Smooth muscle cell (in vitro differentiated cells): ENCODE measurements at regions not wholly inside any gene's neighbourhood (a gene's known extent, or its start where the extent isn't known, plus 50 kb on each side); places are given as distances from the start of the nearest gene placed in this dataset.

Experiments
- DNase-seq: peaks from one replicate; lab custom pipeline; 2025; ENCODE audit not compliant: unreplicated experiment; lab: John Stamatoyannopoulos, UW
- H2AFZ ChIP-seq: fragments of 200-600 bp; sonication (generic); 2 replicates; pipeline ENCODE4 v1.6.0; 2016; ENCODE audit warnings: antibody characterized with exemption, low read depth, mild to moderate bottlenecking
- H3F3A ChIP-seq: fragments of 200-600 bp; sonication (generic); 2 replicates; pipeline ENCODE4 v1.6.0; 2017; ENCODE audit warnings: antibody characterized with exemption, low read depth
- H3K27ac ChIP-seq: fragments of 200-600 bp; sonication (generic); 2 replicates; pipeline ENCODE4 v1.5.1; 2016; ENCODE audit warnings: low read depth, mild to moderate bottlenecking
- H3K27me3 ChIP-seq: fragments of 200-600 bp; sonication (generic); 2 replicates; pipeline ENCODE4 v1.6.1; 2016; ENCODE audit warnings: low read depth, mild to moderate bottlenecking
- H3K36me3 ChIP-seq: fragments of 200-600 bp; sonication (generic); 2 replicates; pipeline ENCODE4 v1.5.1; 2016; ENCODE audit warnings: low read depth
- H3K4me1 ChIP-seq: fragments of 200-600 bp; sonication (generic); 2 replicates; pipeline ENCODE4 v1.5.1; 2016; ENCODE audit warnings: low read depth
- H3K4me2 ChIP-seq: fragments of 200-600 bp; sonication (generic); 2 replicates; pipeline ENCODE4 v1.6.0; 2016; ENCODE audit warnings: mild to moderate bottlenecking
- H3K4me3 ChIP-seq: fragments of 200-600 bp; sonication (generic); 2 replicates; pipeline ENCODE4 v1.5.1; 2016; ENCODE audit warnings: mild to moderate bottlenecking
- H3K79me2 ChIP-seq: fragments of 200-600 bp; sonication (generic); 2 replicates; pipeline ENCODE4 v1.6.0; 2016; ENCODE audit warnings: low read depth, mild to moderate bottlenecking
- H3K9ac ChIP-seq: fragments of 200-600 bp; sonication (generic); 2 replicates; pipeline ENCODE4 v1.6.0; 2016; ENCODE audit warnings: low read depth
- H3K9me3 ChIP-seq: fragments of 200-600 bp; sonication (generic); replicated peaks from 2 replicates; pipeline ENCODE4 v1.5.1; 2016; ENCODE audit warnings: low read depth
- H4K20me1 ChIP-seq: fragments of 200-600 bp; sonication (generic); 2 replicates; pipeline ENCODE4 v1.6.0; 2016; ENCODE audit warnings: low read depth
- CTCF ChIP-seq: fragments of 200-600 bp; sonication (generic); IDR thresholded peaks from 2 replicates; pipeline ENCODE4 v1.5.1; 2017; ENCODE audit warnings: borderline replicate concordance, mild to moderate bottlenecking, antibody characterized with exemption; ENCODE audit not compliant: insufficient read depth, poor library complexity, severe bottlenecking
- WGBS: methylation state at CpG from one replicate; pipeline ENCODE4 v1.1.7; 2016; ENCODE audit warnings: low lambda C conversion rate; 5-methylcytosine and 5-hydroxymethylcytosine counted together

DNA sequence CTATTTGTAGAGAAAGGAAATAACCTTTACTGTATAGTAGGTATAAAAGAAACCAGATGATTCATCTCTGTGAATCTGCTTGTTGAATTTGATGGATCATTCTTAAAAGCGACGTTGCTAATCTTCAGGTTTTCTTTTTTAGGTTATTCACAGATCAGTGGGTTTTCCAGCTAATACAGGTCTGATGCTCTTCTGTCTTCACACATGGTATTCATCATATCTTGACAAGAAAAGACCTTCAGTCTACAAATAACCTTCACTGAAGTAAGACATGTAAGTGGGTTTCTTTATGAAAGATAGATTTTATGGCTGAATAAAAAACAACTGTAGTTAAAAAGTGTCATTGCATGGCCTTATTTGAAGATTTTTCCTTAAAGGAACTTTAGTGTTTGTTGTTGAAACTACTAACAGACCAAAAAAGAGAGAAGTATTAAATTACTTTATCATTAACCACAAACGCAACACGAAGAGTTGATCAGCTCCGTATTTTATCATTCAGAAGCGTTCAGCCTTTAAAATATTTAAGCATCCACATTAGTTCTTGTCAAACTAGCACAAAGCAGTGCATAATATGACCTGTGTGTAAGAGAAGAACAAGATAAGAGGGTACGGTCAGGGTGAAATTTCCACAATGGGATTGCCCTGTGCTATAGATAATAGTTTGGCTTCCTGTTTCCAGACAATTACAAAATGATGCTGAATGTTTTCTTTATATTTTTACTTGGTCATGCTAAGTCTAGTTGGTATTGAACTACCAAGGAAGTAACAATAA lies 299.5 kb downstream of the MZT1 start:
- no peak for TF ChIP-seq CTCF
- Histone ChIP-seq H3K4me2 (no peak overlapping the region), H3K9ac (no peak overlapping the region), H3K27ac (no peak overlapping the region), H2AFZ (no peak overlapping the region), H4K20me1 (no peaks in the 10 kb centered on the region), H3K36me3 (no peaks in the 10 kb centered on the region), H3K4me1 (no peaks in the 10 kb centered on the region), H3K79me2 (no peaks in the 10 kb centered on the region), H3K27me3 (no peaks in the 10 kb centered on the region), H3K4me3 (no peak overlapping the region), H3F3A (no peaks in the 10 kb centered on the region), H3K9me3 (no peaks in the 10 kb centered on the region)
- DNase-seq = no peak
- WGBS = 87% methylated on average over 7 of the region's 7 CpGs

- TF ChIP-seq CTCF = no peak
- Histone ChIP-seq H3F3A (no peaks in the 10 kb centered on the region), H3K4me1 (no peaks in the 10 kb centered on the region), H3K27me3 (no peaks in the 10 kb centered on the region), H3K9me3 (no peaks in the 10 kb centered on the region), H3K4me2 (no peak overlapping the region), H4K20me1 (no peaks in the 10 kb centered on the region), H3K9ac (no peak overlapping the region), H3K4me3 (no peak overlapping the region), H3K79me2 (no peaks in the 10 kb centered on the region), H3K36me3 (no peaks in the 10 kb centered on the region), H3K27ac (no peak overlapping the region), H2AFZ (no peak overlapping the region)
- WGBS = 89% methylated on average over 2 of the region's 2 CpGs
- no peak for DNase-seq
Observed at GRCh38 chr13:72424059-72424458, 303.4 kb downstream of the MZT1 start.

DNA sequence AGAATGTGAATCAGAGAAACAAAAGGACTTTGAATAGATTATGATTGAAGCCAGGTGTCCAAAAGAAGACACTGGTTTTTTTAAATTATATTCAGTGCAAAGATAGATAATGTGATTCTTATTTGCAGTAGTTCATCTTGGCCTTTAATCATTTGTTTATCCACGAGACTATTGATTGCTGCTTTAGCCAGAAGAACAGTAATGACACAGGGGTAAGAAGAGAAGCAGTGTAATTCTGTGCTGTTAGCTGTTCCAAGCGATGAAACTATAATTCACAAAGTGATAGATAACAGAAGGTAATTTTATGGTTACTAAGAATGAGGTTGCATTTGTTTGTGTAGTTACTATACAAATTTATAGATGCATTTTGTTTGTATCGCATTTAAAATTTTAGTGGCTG lies 311.6 kb downstream of the MZT1 start:
- H3K4me3 ChIP-seq = no peak overlapping the region
- no peak overlapping the region for H3K9ac ChIP-seq
- no peaks in the 10 kb centered on the region for H4K20me1 ChIP-seq
- no peaks in the 10 kb centered on the region for H3F3A ChIP-seq
- H3K27ac ChIP-seq = no peak overlapping the region
- H3K36me3 ChIP-seq = no peaks in the 10 kb centered on the region
- TF ChIP-seq CTCF = no peak
- no peak overlapping the region for H2AFZ ChIP-seq
- H3K27me3 ChIP-seq = no peaks in the 10 kb centered on the region
- H3K9me3 ChIP-seq = no peaks in the 10 kb centered on the region
- H3K4me1 ChIP-seq = no peaks in the 10 kb centered on the region
- H3K4me2 ChIP-seq = no peak overlapping the region
- WGBS = 91% methylated on average over 3 of the region's 3 CpGs
- no peak for DNase-seq
- H3K79me2 ChIP-seq = no peaks in the 10 kb centered on the region

- no peaks in the 10 kb centered on the region for H3K9me3 ChIP-seq
- H3K36me3 ChIP-seq = no peaks in the 10 kb centered on the region
- no peak overlapping the region for H3K4me2 ChIP-seq
- H3F3A ChIP-seq = no peaks in the 10 kb centered on the region
- H4K20me1 ChIP-seq = no peaks in the 10 kb centered on the region
- no peak for TF ChIP-seq CTCF
- WGBS = 79% methylated on average over 2 of the region's 2 CpGs
- H3K4me1 ChIP-seq = no peaks in the 10 kb centered on the region
- H2AFZ ChIP-seq = no peak overlapping the region
- no peaks in the 10 kb centered on the region for H3K79me2 ChIP-seq
- H3K9ac ChIP-seq = no peak overlapping the region
- no peak overlapping the region for H3K27ac ChIP-seq
- DNase-seq = no peak
- H3K4me3 ChIP-seq = no peak overlapping the region
- H3K27me3 ChIP-seq = no peaks in the 10 kb centered on the region
Observed at GRCh38 chr13:72412481-72412880, 314.9 kb downstream of the MZT1 start.
